DOHH2 (cell line): ENCODE measurements at regions not wholly inside any gene's neighbourhood (a gene's known extent, or its start where the extent isn't known, plus 50 kb on each side); places are given as distances from the start of the nearest gene placed in this dataset.

Experiments
- EZH2phosphoT487 ChIP-seq: fragments of 200-600 bp; sonication (generic); IDR thresholded peaks from 2 replicates; pipeline ENCODE4 v1.6.1; 2017; ENCODE audit warnings: borderline replicate concordance, mild to moderate bottlenecking, antibody characterized with exemption, low read length, moderate library complexity, mixed read lengths
- TF ChIP-seq, protein P1 (sequence below): fragments of 200-600 bp; sonication (generic); IDR thresholded peaks from one replicate; pipeline ENCODE4 v1.5.1; 2014; ENCODE audit warnings: antibody characterized with exemption, mild to moderate bottlenecking, low read depth, low read length; ENCODE audit not compliant: poor library complexity, severe bottlenecking

GRCh38 chr5:96219580-96220281, 213.3 kb downstream of the PCSK1 start:
- TF ChIP-seq, protein P1, sequence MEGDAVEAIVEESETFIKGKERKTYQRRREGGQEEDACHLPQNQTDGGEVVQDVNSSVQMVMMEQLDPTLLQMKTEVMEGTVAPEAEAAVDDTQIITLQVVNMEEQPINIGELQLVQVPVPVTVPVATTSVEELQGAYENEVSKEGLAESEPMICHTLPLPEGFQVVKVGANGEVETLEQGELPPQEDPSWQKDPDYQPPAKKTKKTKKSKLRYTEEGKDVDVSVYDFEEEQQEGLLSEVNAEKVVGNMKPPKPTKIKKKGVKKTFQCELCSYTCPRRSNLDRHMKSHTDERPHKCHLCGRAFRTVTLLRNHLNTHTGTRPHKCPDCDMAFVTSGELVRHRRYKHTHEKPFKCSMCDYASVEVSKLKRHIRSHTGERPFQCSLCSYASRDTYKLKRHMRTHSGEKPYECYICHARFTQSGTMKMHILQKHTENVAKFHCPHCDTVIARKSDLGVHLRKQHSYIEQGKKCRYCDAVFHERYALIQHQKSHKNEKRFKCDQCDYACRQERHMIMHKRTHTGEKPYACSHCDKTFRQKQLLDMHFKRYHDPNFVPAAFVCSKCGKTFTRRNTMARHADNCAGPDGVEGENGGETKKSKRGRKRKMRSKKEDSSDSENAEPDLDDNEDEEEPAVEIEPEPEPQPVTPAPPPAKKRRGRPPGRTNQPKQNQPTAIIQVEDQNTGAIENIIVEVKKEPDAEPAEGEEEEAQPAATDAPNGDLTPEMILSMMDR = no peak
- TF ChIP-seq EZH2phosphoT487 = no peak
